ENCODE measurements at regions not wholly inside any gene's neighbourhood (a gene's known extent, or its start where the extent isn't known, plus 50 kb on each side); places are given as distances from the start of the nearest gene placed in this dataset.
"Not testable (repeated sequence)": the region's sequence is repeated elsewhere in the genome, so short reads cannot be mapped to it uniquely, and the experiment has no call there.

DNA sequence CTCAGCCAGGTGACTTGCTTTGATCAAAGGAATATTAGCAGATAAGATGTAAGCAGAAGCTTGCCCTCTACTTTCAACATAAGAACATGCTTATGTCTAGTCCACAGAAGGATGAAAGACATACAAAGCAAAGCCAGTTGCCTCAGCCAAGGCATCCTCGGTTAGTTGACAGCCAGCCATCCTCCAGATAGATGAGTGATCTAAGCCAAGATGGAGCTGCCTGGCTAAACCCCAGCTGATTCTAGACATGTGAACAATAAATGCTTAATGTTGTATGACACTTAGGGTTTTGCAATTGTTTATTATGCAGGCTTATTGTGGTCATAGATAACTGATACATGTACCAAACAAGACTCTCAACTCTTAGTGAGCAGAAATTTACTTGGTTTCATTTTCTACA is 157.6 kb upstream of the TMTC2 start:
- DNase-seq (ENCODE audit: low read depth): no peak

- DNase-seq (ENCODE audit: low read depth): no peak
These were observed 156.8 kb upstream of the TMTC2 start for GRCh38 chr12:82529954-82530353.

DNA sequence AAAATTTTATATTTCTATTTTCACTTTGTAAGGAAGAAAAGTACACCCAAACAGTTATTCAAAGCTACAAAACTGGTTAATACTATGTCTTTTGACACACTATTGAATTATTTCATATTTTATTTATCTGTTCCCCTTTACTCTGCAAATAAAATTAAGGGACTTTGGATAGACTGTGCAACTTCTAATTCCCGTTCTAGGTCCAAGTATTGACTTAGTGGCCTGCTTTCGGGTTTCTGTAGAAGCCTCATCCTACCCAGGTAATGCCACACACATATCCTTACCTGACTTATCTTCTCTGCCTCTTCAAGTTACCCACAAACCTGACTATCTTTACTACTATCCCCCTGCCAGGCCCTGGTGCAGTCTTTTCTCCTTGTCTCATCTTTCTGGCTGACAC is 156.3 kb upstream of the TMTC2 start:
- no peak for DNase-seq (ENCODE audit: low read depth)

DNA sequence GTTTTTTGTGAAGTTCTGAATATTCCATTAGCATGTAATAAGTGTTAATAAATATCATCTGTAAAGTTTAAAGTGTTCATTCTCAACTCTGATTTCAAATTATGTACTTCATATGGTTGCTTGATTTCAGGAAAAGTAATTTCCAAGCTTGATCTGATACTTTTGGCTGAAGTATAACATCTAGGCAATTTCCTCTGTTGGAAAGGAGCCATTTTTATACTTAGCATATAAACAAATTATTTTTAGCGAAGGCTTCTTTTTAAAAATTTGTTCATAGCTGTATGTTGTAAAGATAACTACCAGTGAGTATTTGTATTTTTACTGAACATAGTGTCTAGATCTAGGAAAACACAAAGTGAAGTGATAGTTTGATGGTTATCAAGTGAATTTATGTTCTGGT is 153.4 kb upstream of the TMTC2 start:
- no peak for DNase-seq (ENCODE audit: low read depth)

GRCh38 chr12:82537436-82537835 is 149.3 kb upstream of the TMTC2 start:
- DNase-seq (ENCODE audit: low read depth): no peak

- DNase-seq (ENCODE audit: low read depth): no peak
These were observed 132.2 kb upstream of the TMTC2 start for GRCh38 chr12:82554529-82554928.

DNA sequence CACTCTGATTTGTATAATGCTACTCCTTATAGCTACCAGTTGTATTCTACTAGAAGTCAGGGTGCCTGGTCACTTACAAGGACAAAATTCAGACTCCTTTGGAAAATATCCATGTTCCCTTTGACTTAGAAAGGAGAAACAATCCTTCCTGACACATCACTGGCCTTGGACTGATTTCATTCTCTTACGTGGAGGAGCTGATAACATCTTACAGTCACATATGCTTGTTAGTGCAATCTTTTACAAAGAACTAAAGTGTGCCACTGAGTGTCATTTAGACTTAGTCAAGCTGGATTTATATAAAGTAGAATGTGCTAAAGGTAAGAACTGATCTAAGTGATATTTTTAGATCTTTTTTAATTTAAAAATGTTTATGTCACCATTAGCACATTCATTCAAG is 131.0 kb upstream of the TMTC2 start:
- no peak for DNase-seq (ENCODE audit: low read depth)

- no peak for DNase-seq (ENCODE audit: low read depth)
These were observed 120.7 kb upstream of the TMTC2 start for GRCh38 chr12:82565966-82566365.

DNA sequence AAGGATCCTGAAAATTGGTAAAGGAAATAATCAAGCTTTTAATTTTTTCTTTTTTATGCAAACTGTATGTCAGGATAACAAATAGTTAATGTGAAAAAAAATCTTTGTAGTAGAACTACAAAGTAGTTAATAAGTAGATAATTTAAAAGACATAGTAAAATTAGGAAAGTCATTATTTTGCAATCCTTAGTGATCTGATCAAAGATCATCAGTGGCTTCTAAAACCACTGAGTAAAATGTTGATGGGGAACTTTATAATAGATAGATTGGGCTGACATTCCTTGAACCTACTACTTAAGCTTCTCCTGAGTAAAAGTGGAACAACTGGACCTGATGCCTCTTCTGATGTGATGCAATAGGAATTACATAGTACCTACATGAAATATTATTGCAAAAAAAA is 119.0 kb upstream of the TMTC2 start:
- DNase-seq (ENCODE audit: low read depth): no peak

- DNase-seq (ENCODE audit: low read depth): no peak
These were observed 112.5 kb upstream of the TMTC2 start for GRCh38 chr12:82574191-82574590.

DNA sequence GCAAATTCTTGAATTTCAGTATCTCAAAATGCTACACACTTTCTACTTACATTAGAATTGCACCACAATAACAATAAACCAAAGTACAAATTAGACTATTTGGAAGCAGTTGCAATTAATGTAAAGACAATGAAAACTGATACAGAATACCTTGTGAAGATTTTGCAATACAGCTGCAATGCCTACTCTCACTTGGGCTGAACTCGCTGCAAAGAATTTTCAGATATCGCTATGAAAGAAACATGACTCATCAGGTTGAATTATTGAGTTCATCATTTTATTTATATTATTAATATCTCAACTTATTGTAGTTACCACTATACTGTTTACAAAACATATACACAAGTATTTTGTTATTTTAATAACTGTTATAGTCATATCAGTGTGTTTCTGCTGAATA is 108.0 kb upstream of the TMTC2 start:
- no peak for DNase-seq (ENCODE audit: low read depth)

- DNase-seq (ENCODE audit: low read depth): no peak
These were observed 103.0 kb upstream of the TMTC2 start for GRCh38 chr12:82583756-82584155.

- no peak for DNase-seq (ENCODE audit: low read depth)
These were observed 93.6 kb upstream of the TMTC2 start for GRCh38 chr12:82593143-82593542.

- DNase-seq (ENCODE audit: low read depth): peak; percentile 56
These were observed 92.8 kb upstream of the TMTC2 start for GRCh38 chr12:82593901-82594396.

DNA sequence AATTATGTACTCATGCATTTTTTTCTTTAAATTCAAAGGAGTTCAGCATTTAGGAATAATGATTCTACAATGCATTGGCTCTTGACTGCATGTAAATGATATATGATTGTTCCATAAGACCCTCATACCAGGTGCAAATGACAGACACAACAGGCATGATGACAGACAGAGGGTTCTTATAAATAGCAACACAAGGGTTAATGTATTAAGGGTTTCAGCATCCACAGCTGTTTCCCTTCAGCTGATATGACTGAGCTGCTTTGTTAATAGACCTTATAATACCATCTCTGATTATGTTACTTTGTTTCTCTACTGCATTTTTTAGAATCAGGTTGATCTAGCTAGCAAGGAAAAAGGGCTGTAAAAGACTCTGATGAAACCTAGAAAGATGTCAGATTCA is 90.8 kb upstream of the TMTC2 start:
- peak; percentile 56 for DNase-seq (ENCODE audit: low read depth)

DNA sequence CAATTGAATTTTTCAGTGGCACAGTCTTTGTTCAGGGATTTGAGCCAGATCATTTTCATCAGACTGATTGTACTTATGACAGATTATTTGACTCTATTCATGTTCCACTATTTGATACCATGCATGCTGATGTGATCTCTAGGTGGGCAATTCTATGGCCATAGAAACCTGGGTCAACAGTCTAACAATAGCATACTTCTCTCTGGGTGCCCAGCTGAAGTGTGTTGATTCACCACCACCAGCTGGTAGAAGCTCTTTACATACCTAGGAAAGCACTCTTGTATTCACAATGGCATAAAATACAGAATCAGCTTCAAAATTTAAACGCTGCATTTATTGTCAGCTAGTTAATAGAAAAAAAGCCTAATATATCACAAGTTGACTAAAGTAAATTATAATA is 90.2 kb upstream of the TMTC2 start:
- no peak for DNase-seq (ENCODE audit: low read depth)

DNA sequence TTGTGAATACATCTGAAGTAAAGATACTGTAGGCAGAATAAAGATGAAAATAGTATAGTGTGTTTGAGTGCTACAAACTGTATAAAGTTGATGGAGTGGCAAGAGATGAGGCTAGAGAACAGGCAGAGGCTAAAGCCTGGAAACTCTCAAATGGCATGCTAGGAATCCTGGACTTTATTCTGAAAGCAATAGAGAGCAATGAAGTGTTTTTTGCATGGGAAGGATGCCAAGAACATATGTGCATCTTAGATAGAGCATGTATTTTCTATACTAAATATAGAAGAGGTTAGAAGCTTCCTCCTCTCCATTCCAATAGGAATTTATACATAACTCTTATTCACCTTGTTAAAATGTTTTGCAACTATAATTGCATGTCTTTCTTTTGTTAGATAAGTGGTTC is 86.3 kb upstream of the TMTC2 start:
- DNase-seq (ENCODE audit: low read depth): no peak

DNA sequence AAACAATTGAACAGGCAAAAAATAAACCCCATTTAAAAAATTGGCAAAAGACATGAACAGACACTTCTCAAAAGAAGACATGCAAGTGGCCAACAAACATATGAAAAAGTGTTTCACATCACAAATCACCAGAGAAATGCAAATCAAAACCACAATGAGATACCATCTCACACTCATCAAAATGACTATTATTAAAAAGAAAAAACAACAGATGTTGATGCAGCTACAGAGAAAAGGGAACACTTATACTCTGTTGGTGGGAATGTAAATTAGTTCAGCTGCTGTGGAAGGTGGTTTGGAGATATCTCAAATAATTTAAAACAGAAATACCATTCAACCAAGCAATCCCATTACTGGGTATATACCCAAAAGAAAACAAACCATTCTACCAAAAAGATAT is 83.1 kb upstream of the TMTC2 start:
- not testable (repeated sequence) for DNase-seq (ENCODE audit: low read depth)

- no peak for DNase-seq (ENCODE audit: low read depth)
These were observed 81.6 kb upstream of the TMTC2 start for GRCh38 chr12:82605115-82605514.

DNA sequence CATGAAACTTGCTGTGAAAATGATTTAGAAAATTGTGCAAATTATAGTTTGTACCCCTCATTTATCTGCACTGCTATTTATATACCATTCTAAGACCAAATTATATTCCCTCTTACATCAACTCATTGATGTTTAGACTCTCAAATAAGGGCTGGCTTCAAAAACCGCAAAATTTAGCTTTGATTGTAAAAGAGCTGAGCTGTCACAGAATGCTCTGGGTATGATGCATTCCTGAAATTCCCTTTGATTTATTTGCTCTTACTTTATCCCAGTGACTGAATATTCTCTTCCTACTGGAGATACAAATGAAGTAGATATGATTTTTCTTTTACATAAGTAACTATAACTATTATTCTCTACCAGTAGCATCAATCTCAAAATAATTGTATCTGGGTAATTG is 78.0 kb upstream of the TMTC2 start:
- DNase-seq (ENCODE audit: low read depth): no peak

- no peak for DNase-seq (ENCODE audit: low read depth)
These were observed 77.3 kb upstream of the TMTC2 start for GRCh38 chr12:82609234-82609914.

- no peak for DNase-seq (ENCODE audit: low read depth)
These were observed 67.1 kb upstream of the TMTC2 start for GRCh38 chr12:82619644-82620043.

DNA sequence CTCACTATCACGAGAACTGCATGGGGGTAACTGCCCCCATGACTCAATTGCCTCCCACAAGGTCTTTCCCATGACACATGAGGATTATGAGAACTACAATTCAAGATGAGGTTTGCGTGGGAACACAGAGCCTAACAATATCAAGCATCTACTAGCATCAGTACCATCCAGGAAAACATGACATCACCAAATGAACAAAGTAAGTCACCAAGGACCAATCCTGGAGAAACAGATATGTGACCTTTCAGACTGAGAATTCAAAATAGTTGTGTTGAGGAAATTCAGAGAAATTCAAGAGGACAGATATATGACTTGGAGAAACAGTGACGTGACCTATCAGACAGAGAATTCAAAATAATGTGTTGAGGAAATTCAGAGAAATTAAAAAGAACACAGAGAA is 65.8 kb upstream of the TMTC2 start:
- DNase-seq (ENCODE audit: low read depth): no peak

- peak; percentile 42 for DNase-seq (ENCODE audit: low read depth)
These were observed 61.2 kb upstream of the TMTC2 start for GRCh38 chr12:82625523-82625922.

Data from myocyte (in vitro differentiated cells).